Left ventricle myocardium inferior (tissue), 1 donor: ENCODE measurements at regions not wholly inside any gene's neighbourhood (a gene's known extent, or its start where the extent isn't known, plus 50 kb on each side); places are given as distances from the start of the nearest gene placed in this dataset.

Source experiments
- DNase-seq: peaks from one replicate; pipeline ENCODE4 v3.0.0-alpha.2; 2020
- H3K27ac ChIP-seq: fragments of 200-600 bp; replicated peaks from 2 replicates; pipeline ENCODE4 v1.8.0; 2021
- H3K27me3 ChIP-seq: fragments of 200-600 bp; 2 replicates; pipeline ENCODE4 v1.8.0; 2021; ENCODE audit warnings: low read depth
- H3K36me3 ChIP-seq: fragments of 200-600 bp; 2 replicates; pipeline ENCODE4 v1.8.0; 2021
- H3K4me1 ChIP-seq: fragments of 200-600 bp; 2 replicates; pipeline ENCODE4 v1.8.0; 2021
- H3K4me3 ChIP-seq: fragments of 200-600 bp; 2 replicates; pipeline ENCODE4 v1.8.0; 2021; ENCODE audit warnings: mild to moderate bottlenecking, moderate library complexity
- H3K9me3 ChIP-seq: fragments of 200-600 bp; replicated peaks from 2 replicates; pipeline ENCODE4 v1.8.0; 2021
- CTCF ChIP-seq: fragments of 200-600 bp; IDR thresholded peaks from 2 replicates; pipeline ENCODE4 v1.8.0; 2021; ENCODE audit warnings: antibody characterized with exemption, mild to moderate bottlenecking, borderline replicate concordance
- intact Hi-C: fragments of 100-400 bp; cut with micrococcal nuclease; formaldehyde crosslinking; loops from one replicate; pipeline ENCODE4 v1.11.0; 2022
- donor health status: DM: no; HTN: yes; CAD: no; lungs with severe emphysema.

GRCh38 chr20:51938559-51939258, 136.4 kb upstream of the SALL4 start:
- Histone ChIP-seq H3K4me1 (no peaks in the 10 kb centered on the region), H3K36me3 (no peaks in the 10 kb centered on the region), H3K9me3 (no peaks in the 10 kb centered on the region), H3K27ac (no peak overlapping the region), H3K4me3 (no peak overlapping the region), H3K27me3 (peaks cover 12% of the 10 kb centered on the region)
- TF ChIP-seq CTCF, result no peak
- intact Hi-C loops, result no loop called here
- DNase-seq, result no peak

- DNase-seq, result no peak
- H3K36me3 ChIP-seq, result no peaks in the 10 kb centered on the region
- TF ChIP-seq CTCF, result no peak
These were observed 135.5 kb upstream of the SALL4 start for GRCh38 chr20:51937779-51938178.

GRCh38 chr20:51936377-51936776, 134.1 kb upstream of the SALL4 start:
- no peak for DNase-seq
- Histone ChIP-seq H3K36me3 (no peaks in the 10 kb centered on the region), H3K27ac (no peak overlapping the region), H3K4me1 (no peaks in the 10 kb centered on the region), H3K27me3 (peaks cover 30% of the 10 kb centered on the region), H3K9me3 (no peaks in the 10 kb centered on the region), H3K4me3 (no peak overlapping the region)
- TF ChIP-seq CTCF, result no peak
- intact Hi-C loops, result no loop called here

More at GRCh38 chr20:51937779-51938178, 135.5 kb upstream of the SALL4 start:
- Histone ChIP-seq H3K27ac (no peak overlapping the region), H3K4me1 (no peaks in the 10 kb centered on the region), H3K27me3 (peaks cover 16% of the 10 kb centered on the region), H3K4me3 (no peak overlapping the region), H3K9me3 (no peaks in the 10 kb centered on the region)
- intact Hi-C loops, result no loop called here

GRCh38 chr20:51935003-51935358, 132.7 kb upstream of the SALL4 start:
- DNase-seq, result no peak
- TF ChIP-seq CTCF, result no peak
- Histone ChIP-seq H3K4me1 (no peaks in the 10 kb centered on the region), H3K27ac (no peak overlapping the region), H3K27me3 (peaks cover 36% of the 10 kb centered on the region), H3K9me3 (no peaks in the 10 kb centered on the region), H3K4me3 (no peak overlapping the region), H3K36me3 (no peaks in the 10 kb centered on the region)
- intact Hi-C loops, result no loop called here

- Histone ChIP-seq H3K9me3 (no peaks in the 10 kb centered on the region), H3K4me3 (no peak overlapping the region), H3K27me3 (peaks cover 39% of the 10 kb centered on the region), H3K4me1 (no peaks in the 10 kb centered on the region), H3K36me3 (no peaks in the 10 kb centered on the region), H3K27ac (no peak overlapping the region)
- no peak for TF ChIP-seq CTCF
- DNase-seq, result no peak
- intact Hi-C loops, result no loop called here
These were observed 132.1 kb upstream of the SALL4 start for GRCh38 chr20:51934301-51935002.
